ENCODE measurements at regions not wholly inside any gene's neighbourhood (a gene's known extent, or its start where the extent isn't known, plus 50 kb on each side); places are given as distances from the start of the nearest gene placed in this dataset.

DNA sequence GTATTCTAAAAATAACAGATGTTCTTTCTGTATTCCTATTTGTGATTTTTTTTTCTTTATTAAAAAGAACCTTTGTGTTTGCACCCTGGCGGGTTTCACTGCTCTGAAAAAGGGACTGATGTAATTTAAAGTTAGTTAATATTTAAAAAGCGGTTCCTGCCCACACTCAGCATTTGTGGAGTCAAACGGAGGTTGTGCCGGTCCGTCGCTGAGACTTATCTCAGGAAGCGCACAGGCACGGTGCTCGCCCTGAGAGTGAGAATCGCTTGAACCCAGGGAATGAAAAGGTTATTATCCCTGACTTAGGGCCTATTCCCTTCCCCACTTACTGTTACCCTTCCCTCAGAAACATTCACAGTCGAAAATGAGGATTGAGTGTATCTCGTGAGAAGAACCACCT is 366.7 kb downstream of the THBS2 start:
- H3K4me1 ChIP-seq (ENCODE audit: insufficient read depth, poor library complexity, severe bottlenecking), result no peaks in the 10 kb centered on the region
- H3K27ac ChIP-seq (ENCODE audit: poor library complexity, severe bottlenecking), result no peak overlapping the region
- no peak overlapping the region for H3K4me3 ChIP-seq (ENCODE audit: severe bottlenecking)
- TF ChIP-seq, protein P1, sequence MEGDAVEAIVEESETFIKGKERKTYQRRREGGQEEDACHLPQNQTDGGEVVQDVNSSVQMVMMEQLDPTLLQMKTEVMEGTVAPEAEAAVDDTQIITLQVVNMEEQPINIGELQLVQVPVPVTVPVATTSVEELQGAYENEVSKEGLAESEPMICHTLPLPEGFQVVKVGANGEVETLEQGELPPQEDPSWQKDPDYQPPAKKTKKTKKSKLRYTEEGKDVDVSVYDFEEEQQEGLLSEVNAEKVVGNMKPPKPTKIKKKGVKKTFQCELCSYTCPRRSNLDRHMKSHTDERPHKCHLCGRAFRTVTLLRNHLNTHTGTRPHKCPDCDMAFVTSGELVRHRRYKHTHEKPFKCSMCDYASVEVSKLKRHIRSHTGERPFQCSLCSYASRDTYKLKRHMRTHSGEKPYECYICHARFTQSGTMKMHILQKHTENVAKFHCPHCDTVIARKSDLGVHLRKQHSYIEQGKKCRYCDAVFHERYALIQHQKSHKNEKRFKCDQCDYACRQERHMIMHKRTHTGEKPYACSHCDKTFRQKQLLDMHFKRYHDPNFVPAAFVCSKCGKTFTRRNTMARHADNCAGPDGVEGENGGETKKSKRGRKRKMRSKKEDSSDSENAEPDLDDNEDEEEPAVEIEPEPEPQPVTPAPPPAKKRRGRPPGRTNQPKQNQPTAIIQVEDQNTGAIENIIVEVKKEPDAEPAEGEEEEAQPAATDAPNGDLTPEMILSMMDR (IDR thresholded peaks at IDR 0.05; ENCODE audit: poor library complexity, severe bottlenecking), result no peak
- DNase-seq (ENCODE audit: low spot score), result no peak
- H3K36me3 ChIP-seq (ENCODE audit: low read depth), result no peaks in the 10 kb centered on the region
- H3K9me3 ChIP-seq (ENCODE audit: severe bottlenecking), result no peaks in the 10 kb centered on the region
- no peaks in the 10 kb centered on the region for H3K27me3 ChIP-seq (ENCODE audit: insufficient read depth, poor library complexity, severe bottlenecking)
- no peak for ATAC-seq (ENCODE audit: low read depth)

DNA sequence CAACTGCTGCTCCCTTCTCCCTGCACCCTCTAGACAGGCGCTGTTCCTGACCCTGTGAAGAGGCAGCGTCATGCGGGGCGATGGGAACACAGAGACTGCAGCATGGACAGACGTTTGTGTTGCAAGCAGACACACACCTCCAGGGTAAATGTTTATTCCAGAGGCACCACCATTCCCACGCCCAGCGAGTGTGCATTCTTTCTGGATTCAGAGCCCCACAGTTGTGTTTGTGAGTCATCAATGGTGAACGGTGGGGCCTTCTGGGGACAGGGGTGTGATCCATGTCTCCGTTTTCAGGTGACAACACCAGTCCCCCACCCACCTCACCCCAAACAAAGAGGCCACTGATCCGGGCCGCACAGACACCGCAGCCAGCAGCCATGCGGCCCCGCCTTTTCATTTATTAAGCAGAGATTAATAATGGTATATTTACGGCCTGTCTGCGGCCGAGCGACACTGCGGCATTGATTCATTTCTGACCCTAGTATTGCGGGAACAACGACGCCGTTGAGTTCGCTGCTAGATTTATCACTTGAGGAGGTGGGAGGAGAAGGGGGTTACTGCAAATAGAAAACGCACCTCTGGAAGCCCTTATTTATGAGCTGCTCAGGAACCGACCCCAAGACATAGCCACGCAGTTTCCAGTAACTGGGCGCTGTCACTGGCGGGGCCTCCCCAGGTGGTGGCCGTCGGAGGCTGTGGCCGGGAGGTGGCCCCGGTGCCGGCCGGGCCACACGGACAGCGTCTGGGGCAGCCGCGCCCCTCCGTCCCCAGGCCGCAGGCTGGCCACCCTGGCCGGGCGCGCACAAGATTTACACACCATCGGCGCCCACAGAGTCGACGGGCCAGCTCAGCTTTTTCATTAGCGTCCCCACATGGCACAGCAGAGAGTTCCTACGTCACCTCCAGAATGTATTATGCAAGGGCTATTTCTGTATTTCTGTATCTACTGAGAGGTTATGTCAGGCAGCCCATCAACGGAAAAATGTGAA is 367.6 kb downstream of the THBS2 start:
- ATAC-seq (ENCODE audit: low read depth), result no peak
- no peak overlapping the region for H3K27ac ChIP-seq (ENCODE audit: poor library complexity, severe bottlenecking)
- no peaks in the 10 kb centered on the region for H3K9me3 ChIP-seq (ENCODE audit: severe bottlenecking)
- DNase-seq (ENCODE audit: low spot score), result no peak
- no peak overlapping the region for H3K4me3 ChIP-seq (ENCODE audit: severe bottlenecking)
- TF ChIP-seq, protein P1 (IDR thresholded peaks at IDR 0.05; ENCODE audit: poor library complexity, severe bottlenecking), result no peak
- no peaks in the 10 kb centered on the region for H3K4me1 ChIP-seq (ENCODE audit: insufficient read depth, poor library complexity, severe bottlenecking)
- no peaks in the 10 kb centered on the region for H3K27me3 ChIP-seq (ENCODE audit: insufficient read depth, poor library complexity, severe bottlenecking)
- no peaks in the 10 kb centered on the region for H3K36me3 ChIP-seq (ENCODE audit: low read depth)

DNA sequence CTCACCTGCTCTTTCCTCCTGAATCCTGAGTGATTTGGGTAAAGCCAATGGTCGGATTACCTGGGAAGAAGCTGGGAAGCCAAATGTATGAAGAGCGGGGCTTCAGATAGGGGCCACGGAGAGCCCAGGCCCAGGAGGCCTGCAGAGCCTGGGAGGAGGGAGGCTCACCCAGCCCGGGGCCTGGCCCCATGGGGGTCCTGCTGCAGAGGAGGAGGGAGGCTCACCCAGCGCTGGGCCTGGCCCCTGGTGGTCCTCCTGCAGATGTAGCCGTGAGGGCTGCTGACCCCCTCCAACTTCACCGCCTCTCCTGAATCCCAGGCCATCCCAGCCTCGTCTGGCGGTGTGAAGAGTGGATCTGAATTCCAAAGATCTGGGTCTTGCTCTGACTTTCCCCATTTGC is 368.4 kb downstream of the THBS2 start:
- ATAC-seq (ENCODE audit: low read depth), result no peak
- no peak for DNase-seq (ENCODE audit: low spot score)
- H3K27ac ChIP-seq (ENCODE audit: poor library complexity, severe bottlenecking), result no peak overlapping the region

DNA sequence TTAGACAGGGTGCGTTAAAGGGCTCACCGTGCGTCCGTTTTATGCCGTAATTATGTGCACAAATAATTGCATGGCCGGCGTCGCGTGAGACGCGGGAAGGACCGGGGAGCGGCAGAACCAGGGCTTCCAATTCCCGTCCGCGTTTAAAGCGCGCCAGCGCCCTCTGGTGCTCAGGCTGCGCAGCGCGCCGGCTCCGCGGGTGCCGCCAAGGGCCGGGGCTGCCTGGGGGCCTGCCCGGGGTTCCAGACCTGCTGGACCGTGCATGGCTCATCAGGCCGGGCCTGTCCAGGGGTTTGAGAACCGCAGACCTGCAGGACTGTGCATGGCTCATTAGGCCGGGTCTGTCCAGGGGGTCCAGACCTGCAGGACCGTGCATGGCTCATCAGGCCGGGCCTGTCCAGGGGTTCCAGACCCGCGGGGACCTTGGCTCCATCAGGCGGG is 369.0 kb downstream of the THBS2 start:
- H3K4me1 ChIP-seq (ENCODE audit: insufficient read depth, poor library complexity, severe bottlenecking), result no peaks in the 10 kb centered on the region
- H3K36me3 ChIP-seq (ENCODE audit: low read depth), result no peaks in the 10 kb centered on the region
- ATAC-seq (ENCODE audit: low read depth) (peak; percentile 86), DNase-seq (ENCODE audit: low spot score) (no peak)
- H3K9me3 ChIP-seq (ENCODE audit: severe bottlenecking), result no peaks in the 10 kb centered on the region
- H3K27me3 ChIP-seq (ENCODE audit: insufficient read depth, poor library complexity, severe bottlenecking), result no peaks in the 10 kb centered on the region
- TF ChIP-seq, protein P1 (IDR thresholded peaks at IDR 0.05; ENCODE audit: poor library complexity, severe bottlenecking), result peak; percentile 91
- H3K4me3 ChIP-seq (ENCODE audit: severe bottlenecking), result no peak overlapping the region
- H3K27ac ChIP-seq (ENCODE audit: poor library complexity, severe bottlenecking), result no peak overlapping the region

More for the DNA sequence above, 368.4 kb downstream of the THBS2 start:
- H3K27me3 ChIP-seq (ENCODE audit: insufficient read depth, poor library complexity, severe bottlenecking), result no peaks in the 10 kb centered on the region
- H3K4me1 ChIP-seq (ENCODE audit: insufficient read depth, poor library complexity, severe bottlenecking), result no peaks in the 10 kb centered on the region
- TF ChIP-seq, protein P1 (IDR thresholded peaks at IDR 0.05; ENCODE audit: poor library complexity, severe bottlenecking), result no peak
- H3K9me3 ChIP-seq (ENCODE audit: severe bottlenecking), result no peaks in the 10 kb centered on the region
- no peaks in the 10 kb centered on the region for H3K36me3 ChIP-seq (ENCODE audit: low read depth)
- H3K4me3 ChIP-seq (ENCODE audit: severe bottlenecking), result no peak overlapping the region

All from RWPE2 (cell line).